ENCODE measurements at regions not wholly inside any gene's neighbourhood (a gene's known extent, or its start where the extent isn't known, plus 50 kb on each side); places are given as distances from the start of the nearest gene placed in this dataset.

GRCh38 chr9:7653262-7653661, 146.3 kb downstream of the DMAC1 start:
- BruUV-seq (replicated peaks) = no TSS peak
- no peak for ATAC-seq
- H3K9ac ChIP-seq (ENCODE audit: insufficient read depth, low read depth, low read length) = no peak overlapping the region
- ChIA-PET CTCF (ENCODE audit: low intra/inter-chr PET ratio, low total read pairs) (no interaction called here), POLR2A (no interaction called here)
- no peak overlapping the region for H2AFZ ChIP-seq (ENCODE audit: low read length)
- WGBS (ENCODE audit: low lambda C conversion rate) = 14% methylated on average over 7 of the region's 7 CpGs
- no peak overlapping the region for H3K4me3 ChIP-seq (replicated peaks in 1 of 3; ENCODE audit: insufficient read depth in 1 of 3, low read depth in 2 of 3, low read length in 3 of 3)
- no peak overlapping the region for H3K27ac ChIP-seq (ENCODE audit: extremely low read length, insufficient read depth, low read length)
- TF ChIP-seq WIZ (CRISPR knock-in tag; IDR thresholded peaks at IDR 0.05) (no peak), SCMH1 (CRISPR knock-in tag; IDR thresholded peaks at IDR 0.05; ENCODE audit: borderline replicate concordance) (no peak), ZNF720 (CRISPR knock-in tag; IDR thresholded peaks at IDR 0.05) (no peak), RXRB (CRISPR knock-in tag; IDR thresholded peaks at IDR 0.05; ENCODE audit: borderline replicate concordance) (no peak), MIER3 (CRISPR knock-in tag; IDR thresholded peaks at IDR 0.05; ENCODE audit: borderline replicate concordance) (no peak)
- TF ChIP-seq, protein P1, sequence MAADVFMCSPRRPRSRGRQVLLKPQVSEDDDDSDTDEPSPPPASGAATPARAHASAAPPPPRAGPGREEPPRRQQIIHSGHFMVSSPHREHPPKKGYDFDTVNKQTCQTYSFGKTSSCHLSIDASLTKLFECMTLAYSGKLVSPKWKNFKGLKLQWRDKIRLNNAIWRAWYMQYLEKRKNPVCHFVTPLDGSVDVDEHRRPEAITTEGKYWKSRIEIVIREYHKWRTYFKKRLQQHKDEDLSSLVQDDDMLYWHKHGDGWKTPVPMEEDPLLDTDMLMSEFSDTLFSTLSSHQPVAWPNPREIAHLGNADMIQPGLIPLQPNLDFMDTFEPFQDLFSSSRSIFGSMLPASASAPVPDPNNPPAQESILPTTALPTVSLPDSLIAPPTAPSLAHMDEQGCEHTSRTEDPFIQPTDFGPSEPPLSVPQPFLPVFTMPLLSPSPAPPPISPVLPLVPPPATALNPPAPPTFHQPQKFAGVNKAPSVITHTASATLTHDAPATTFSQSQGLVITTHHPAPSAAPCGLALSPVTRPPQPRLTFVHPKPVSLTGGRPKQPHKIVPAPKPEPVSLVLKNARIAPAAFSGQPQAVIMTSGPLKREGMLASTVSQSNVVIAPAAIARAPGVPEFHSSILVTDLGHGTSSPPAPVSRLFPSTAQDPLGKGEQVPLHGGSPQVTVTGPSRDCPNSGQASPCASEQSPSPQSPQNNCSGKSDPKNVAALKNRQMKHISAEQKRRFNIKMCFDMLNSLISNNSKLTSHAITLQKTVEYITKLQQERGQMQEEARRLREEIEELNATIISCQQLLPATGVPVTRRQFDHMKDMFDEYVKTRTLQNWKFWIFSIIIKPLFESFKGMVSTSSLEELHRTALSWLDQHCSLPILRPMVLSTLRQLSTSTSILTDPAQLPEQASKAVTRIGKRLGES (CRISPR knock-in tag; IDR thresholded peaks at IDR 0.05; ENCODE audit: borderline replicate concordance) = no peak
- no peaks in the 10 kb centered on the region for H3K4me1 ChIP-seq (ENCODE audit: insufficient read depth, low read length)
- no peaks in the 10 kb centered on the region for H3K27me3 ChIP-seq (ENCODE audit: control insufficient read depth in 1 of 2, insufficient read depth in 2 of 2, low read length in 2 of 2)
- intact Hi-C loops (cut with micrococcal nuclease; ENCODE audit: unreplicated experiment) (no loop called here), in situ Hi-C loops (cut with HindIII; ENCODE audit: extremely low pct_ligation_motif_present, low pct_unique_long_range_greater_than_20kb) (no loop called here)
- no peaks in the 10 kb centered on the region for H3K9me3 ChIP-seq (ENCODE audit: low read length)
- no peaks in the 10 kb centered on the region for H3K79me2 ChIP-seq (ENCODE audit: insufficient read depth, low read length)
- H3K36me3 ChIP-seq (replicated peaks in 1 of 2; ENCODE audit: control insufficient read depth in 1 of 2, insufficient read depth in 2 of 2, low read length in 2 of 2) = no peaks in the 10 kb centered on the region
- no peak for FAIRE-seq
- H3K4me2 ChIP-seq (ENCODE audit: low read depth, low read length) = no peak overlapping the region
- DNase-seq (ENCODE audit: low spot score) = no peak
- no peaks in the 10 kb centered on the region for H4K20me1 ChIP-seq (ENCODE audit: insufficient read depth, low read length)

DNA sequence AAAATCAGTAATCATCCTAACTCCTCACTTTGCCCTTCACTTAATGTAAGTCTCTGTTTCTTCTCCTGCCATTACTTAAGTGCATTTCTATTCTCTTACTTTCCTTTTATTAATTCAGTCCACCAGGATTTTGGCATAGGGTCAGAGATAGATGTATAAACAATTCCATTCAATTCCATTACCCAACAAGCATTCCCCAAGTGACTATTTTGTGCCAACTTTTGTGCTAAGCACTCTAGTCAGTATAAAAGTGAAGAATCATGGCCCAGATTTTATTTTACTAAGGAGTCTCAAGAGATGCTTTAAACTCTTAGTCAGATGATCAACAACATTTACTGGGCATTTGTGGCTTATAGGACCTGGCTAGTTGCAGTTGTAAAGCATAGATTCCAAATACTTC, 159.3 kb downstream of the DMAC1 start:
- DNase-seq (ENCODE audit: low spot score) = no peak
- H3K4me2 ChIP-seq (ENCODE audit: low read depth, low read length) = no peak overlapping the region
- FAIRE-seq = no peak
- no peak for ATAC-seq
- ChIA-PET CTCF (ENCODE audit: low intra/inter-chr PET ratio, low total read pairs) (no interaction called here), POLR2A (no interaction called here)
- H3K79me2 ChIP-seq (ENCODE audit: insufficient read depth, low read length) = no peaks in the 10 kb centered on the region
- no peak overlapping the region for H3K4me3 ChIP-seq (replicated peaks in 1 of 3; ENCODE audit: insufficient read depth in 1 of 3, low read depth in 2 of 3, low read length in 3 of 3)
- in situ Hi-C loops (cut with HindIII; ENCODE audit: extremely low pct_ligation_motif_present, low pct_unique_long_range_greater_than_20kb) = no loop called here
- no peak overlapping the region for H3K27ac ChIP-seq (ENCODE audit: extremely low read length, insufficient read depth, low read length)
- H3K9ac ChIP-seq (ENCODE audit: insufficient read depth, low read depth, low read length) = no peak overlapping the region
- BruUV-seq (replicated peaks) = no TSS peak
- no peaks in the 10 kb centered on the region for H3K27me3 ChIP-seq (ENCODE audit: control insufficient read depth in 1 of 2, insufficient read depth in 2 of 2, low read length in 2 of 2)
- no peaks in the 10 kb centered on the region for H4K20me1 ChIP-seq (ENCODE audit: insufficient read depth, low read length)
- intact Hi-C loops (cut with micrococcal nuclease; ENCODE audit: unreplicated experiment) = no loop called here
- peaks cover 14% of the 10 kb centered on the region for H3K9me3 ChIP-seq (ENCODE audit: low read length)
- H3K4me1 ChIP-seq (ENCODE audit: insufficient read depth, low read length) = no peaks in the 10 kb centered on the region
- no peak overlapping the region for H2AFZ ChIP-seq (ENCODE audit: low read length)
- no peaks in the 10 kb centered on the region for H3K36me3 ChIP-seq (replicated peaks in 1 of 2; ENCODE audit: control insufficient read depth in 1 of 2, insufficient read depth in 2 of 2, low read length in 2 of 2)
- TF ChIP-seq ZNF350 (CRISPR knock-in tag; IDR thresholded peaks at IDR 0.05; ENCODE audit: borderline replicate concordance, low read depth) = no peak
- TF ChIP-seq ZNF12 (CRISPR knock-in tag; IDR thresholded peaks at IDR 0.05) = no peak
- TF ChIP-seq ZBTB38 (CRISPR knock-in tag; IDR thresholded peaks at IDR 0.05) = no peak
- TF ChIP-seq ZNF703 (CRISPR knock-in tag; IDR thresholded peaks at IDR 0.05; ENCODE audit: borderline replicate concordance) = no peak
- TF ChIP-seq ARNTL (CRISPR knock-in tag; IDR thresholded peaks at IDR 0.05) = no peak
- no peak for TF ChIP-seq ZBTB7B (CRISPR knock-in tag; IDR thresholded peaks at IDR 0.05)
- no peak for TF ChIP-seq MIER2 (CRISPR knock-in tag; IDR thresholded peaks at IDR 0.05)
- no peak for TF ChIP-seq ZNF569 (CRISPR knock-in tag; IDR thresholded peaks at IDR 0.05; ENCODE audit: borderline replicate concordance)
- no peak for TF ChIP-seq BORCS8-MEF2B (CRISPR knock-in tag; IDR thresholded peaks at IDR 0.05)
- TF ChIP-seq SPEN (CRISPR knock-in tag; IDR thresholded peaks at IDR 0.05; ENCODE audit: low read depth) = no peak
- TF ChIP-seq KDM3A (CRISPR knock-in tag; IDR thresholded peaks at IDR 0.05; ENCODE audit: low read depth) = no peak
- no peak for TF ChIP-seq NR1H2 (CRISPR knock-in tag; IDR thresholded peaks at IDR 0.05; ENCODE audit: borderline replicate concordance, low read depth)
- TF ChIP-seq TCF7L2 (IDR thresholded peaks at IDR 0.05; ENCODE audit: low read depth, low read length) = no peak
- no peak for TF ChIP-seq THYN1 (CRISPR knock-in tag; IDR thresholded peaks at IDR 0.05; ENCODE audit: borderline replicate concordance, low read depth)
- no peak for TF ChIP-seq PHF21A (CRISPR knock-in tag; IDR thresholded peaks at IDR 0.05)

Data from HepG2 (cell line).